RWPE2 (cell line): ENCODE measurements at regions not wholly inside any gene's neighbourhood (a gene's known extent, or its start where the extent isn't known, plus 50 kb on each side); places are given as distances from the start of the nearest gene placed in this dataset.

Experiments used
- ATAC-seq: fragments of 200-7000 bp; cut with Tn5 transposase; 3 replicates; pipeline ENCODE4 v1.9.1; 2021; ENCODE audit warnings: low read depth
- DNase-seq: peaks from one replicate; pipeline ENCODE4 v3.0.0-alpha.2; 2020; ENCODE audit warnings: low spot score
- H3K27ac ChIP-seq: fragments of 450-650 bp; 2 replicates; pipeline ENCODE4 v1.5.1; 2017; ENCODE audit warnings: mild to moderate bottlenecking; ENCODE audit not compliant: poor library complexity, severe bottlenecking
- H3K27me3 ChIP-seq: fragments of 250-450 bp; sonication (Bioruptor Pico); 2 replicates; pipeline ENCODE4 v1.5.1; 2021; ENCODE audit warnings: mild to moderate bottlenecking, moderate library complexity; ENCODE audit not compliant: insufficient read depth, poor library complexity, severe bottlenecking
- H3K36me3 ChIP-seq: fragments of 250-450 bp; sonication (Bioruptor Pico); 2 replicates; pipeline ENCODE4 v1.5.1; 2020; ENCODE audit warnings: low read depth, mild to moderate bottlenecking, moderate library complexity
- H3K4me1 ChIP-seq: fragments of 250-450 bp; sonication (Bioruptor Pico); 2 replicates; pipeline ENCODE4 v1.5.1; 2021; ENCODE audit warnings: mild to moderate bottlenecking, moderate library complexity; ENCODE audit not compliant: insufficient read depth, poor library complexity, severe bottlenecking
- H3K4me3 ChIP-seq: fragments of 250-450 bp; sonication (Bioruptor Pico); 2 replicates; pipeline ENCODE4 v1.5.1; 2021; ENCODE audit warnings: mild to moderate bottlenecking, moderate library complexity; ENCODE audit not compliant: severe bottlenecking
- H3K9me3 ChIP-seq: fragments of 250-450 bp; sonication (Bioruptor Pico); 2 replicates; pipeline ENCODE4 v1.5.1; 2021; ENCODE audit warnings: mild to moderate bottlenecking, moderate library complexity; ENCODE audit not compliant: severe bottlenecking
- CTCF ChIP-seq: fragments of 450-650 bp; IDR thresholded peaks from one replicate; pipeline ENCODE4 v1.5.1; 2017; ENCODE audit warnings: mild to moderate bottlenecking, moderate library complexity; ENCODE audit not compliant: poor library complexity, severe bottlenecking

GRCh38 chrX:69024931-69025330 is 140.3 kb downstream of the PJA1 start:
- Histone ChIP-seq H3K36me3 (no peaks in the 10 kb centered on the region), H3K9me3 (no peaks in the 10 kb centered on the region), H3K4me3 (no peak overlapping the region), H3K27me3 (no peaks in the 10 kb centered on the region), H3K4me1 (peaks cover 38% of the 10 kb centered on the region), H3K27ac (peak overlapping the region; percentile 95)
- TF ChIP-seq CTCF = no peak
- peak; percentile 31; the same call in 2 of the 3 replicates for ATAC-seq
- peak; percentile 78 for DNase-seq

- DNase-seq = no peak
- Histone ChIP-seq H3K4me1 (peaks cover 38% of the 10 kb centered on the region), H3K4me3 (no peak overlapping the region), H3K9me3 (no peaks in the 10 kb centered on the region), H3K36me3 (no peaks in the 10 kb centered on the region), H3K27me3 (no peaks in the 10 kb centered on the region), H3K27ac (peak overlapping the region; percentile 95)
- no peak for ATAC-seq
- TF ChIP-seq CTCF = no peak
Measured at GRCh38 chrX:69024161-69024736, 141.0 kb downstream of the PJA1 start.

GRCh38 chrX:69022430-69022829 is 142.8 kb downstream of the PJA1 start:
- no peak overlapping the region for H3K27ac ChIP-seq
- no peaks in the 10 kb centered on the region for H3K36me3 ChIP-seq
- ATAC-seq (no peak), DNase-seq (no peak)
- TF ChIP-seq CTCF = no peak
- no peaks in the 10 kb centered on the region for H3K27me3 ChIP-seq
- peaks cover 23% of the 10 kb centered on the region for H3K4me1 ChIP-seq
- no peaks in the 10 kb centered on the region for H3K9me3 ChIP-seq
- H3K4me3 ChIP-seq = no peak overlapping the region

GRCh38 chrX:69021141-69021960 is 143.9 kb downstream of the PJA1 start:
- peaks cover 14% of the 10 kb centered on the region for H3K4me1 ChIP-seq
- no peak for ATAC-seq

More at GRCh38 chrX:69021141-69021960, 143.9 kb downstream of the PJA1 start:
- H3K9me3 ChIP-seq = no peaks in the 10 kb centered on the region
- H3K27me3 ChIP-seq = no peaks in the 10 kb centered on the region
- DNase-seq = no peak
- TF ChIP-seq CTCF = no peak
- no peak overlapping the region for H3K27ac ChIP-seq
- H3K36me3 ChIP-seq = no peaks in the 10 kb centered on the region
- no peak overlapping the region for H3K4me3 ChIP-seq
